GM19397 (cell line): ENCODE measurements at regions not wholly inside any gene's neighbourhood (a gene's known extent, or its start where the extent isn't known, plus 50 kb on each side); places are given as distances from the start of the nearest gene placed in this dataset.

ENCODE experiments used
- ATAC-seq: cut with Tn5 transposase; IDR thresholded peaks from one replicate; pipeline ENCODE4 v1.9.1; 2021; ENCODE audit warnings: mild to moderate bottlenecking, moderate library complexity; ENCODE audit not compliant: unreplicated experiment

DNA sequence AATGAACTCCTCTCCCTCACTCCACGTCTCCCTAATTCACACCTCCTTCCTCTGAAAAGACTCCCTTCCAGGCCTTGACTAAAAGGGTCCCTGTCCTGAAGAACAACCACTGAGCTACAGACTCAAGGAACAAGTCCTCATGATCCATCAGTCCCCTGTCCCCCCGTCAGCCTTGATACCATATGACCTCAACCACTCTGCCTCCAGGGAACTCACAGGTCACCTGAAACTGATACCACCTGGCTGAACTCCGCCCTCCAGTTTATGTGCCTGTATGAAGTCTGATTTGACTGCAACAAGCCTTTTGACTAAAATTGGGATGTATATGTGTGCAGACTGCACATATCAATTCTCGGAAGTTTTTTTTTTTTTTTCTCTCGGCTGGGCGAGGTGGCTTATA, 88.7 kb downstream of the UGCG start:
- peak; percentile 32 for ATAC-seq

GRCh38 chr9:111986035-111986556, 89.5 kb downstream of the UGCG start:
- no peak for ATAC-seq
